ENCODE measurements at regions not wholly inside any gene's neighbourhood (a gene's known extent, or its start where the extent isn't known, plus 50 kb on each side); places are given as distances from the start of the nearest gene placed in this dataset.
"Not testable (repeated sequence)": the region's sequence is repeated elsewhere in the genome, so short reads cannot be mapped to it uniquely, and the experiment has no call there.

GRCh38 chr2:183665425-183665824 is 541.2 kb downstream of the NUP35 start:
- FAIRE-seq: no peak

DNA sequence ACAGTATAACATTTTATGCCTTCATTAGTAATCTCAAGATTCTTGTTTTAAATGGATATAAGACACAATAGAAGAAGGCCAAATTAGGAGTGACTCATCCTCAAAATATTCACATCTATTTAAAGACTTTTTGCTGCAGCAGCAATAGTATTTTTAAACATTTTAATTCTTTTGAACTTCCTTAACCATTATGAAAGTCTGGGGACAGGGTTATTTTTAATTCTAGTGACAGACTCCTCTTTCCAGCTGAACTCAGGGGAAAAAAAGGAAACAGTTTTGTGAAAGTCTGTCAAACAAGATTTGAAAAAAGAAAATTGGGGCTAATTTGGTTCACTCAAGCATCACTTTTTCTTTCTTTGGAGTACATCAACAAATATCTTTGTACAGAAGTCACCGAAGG is 541.8 kb downstream of the NUP35 start:
- no peak for FAIRE-seq

DNA sequence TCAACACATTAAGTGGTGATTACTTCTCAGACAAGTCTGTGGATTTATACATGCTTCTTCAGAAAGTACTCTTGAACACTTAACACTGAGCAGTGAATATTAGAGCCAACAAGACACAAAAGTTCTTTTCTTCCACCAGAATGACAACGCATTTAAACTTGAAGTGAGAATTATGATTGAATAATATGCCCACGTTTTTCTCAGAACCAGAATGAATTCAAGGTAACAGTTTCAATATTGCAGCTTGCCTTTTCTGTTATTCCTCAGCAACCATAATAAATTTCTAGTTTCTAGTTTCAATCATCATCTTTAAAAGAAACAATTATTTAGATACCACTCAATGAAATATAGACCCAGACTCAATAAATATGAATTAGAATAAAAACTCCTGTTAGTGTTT is 547.0 kb downstream of the NUP35 start:
- FAIRE-seq: no peak

DNA sequence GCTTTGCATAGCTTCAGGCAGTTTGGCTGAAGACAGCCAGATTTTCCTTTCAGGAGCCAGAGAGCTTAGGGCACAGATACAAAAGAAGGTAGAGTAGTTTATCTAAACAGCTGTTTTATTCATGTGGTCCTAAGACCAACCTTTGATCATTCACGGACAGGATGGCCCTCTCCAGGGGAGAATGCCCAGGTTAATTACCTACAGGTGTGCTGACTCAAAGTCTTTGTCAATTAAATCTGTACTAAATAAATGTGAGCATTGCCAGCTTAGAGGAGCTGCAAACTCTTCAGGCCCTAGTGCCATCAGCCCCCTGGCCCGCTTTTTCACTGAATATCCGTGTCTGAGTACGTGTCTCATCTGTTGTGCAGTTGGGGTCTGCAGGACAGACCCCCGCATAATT is 554.7 kb downstream of the NUP35 start:
- no peak for FAIRE-seq

DNA sequence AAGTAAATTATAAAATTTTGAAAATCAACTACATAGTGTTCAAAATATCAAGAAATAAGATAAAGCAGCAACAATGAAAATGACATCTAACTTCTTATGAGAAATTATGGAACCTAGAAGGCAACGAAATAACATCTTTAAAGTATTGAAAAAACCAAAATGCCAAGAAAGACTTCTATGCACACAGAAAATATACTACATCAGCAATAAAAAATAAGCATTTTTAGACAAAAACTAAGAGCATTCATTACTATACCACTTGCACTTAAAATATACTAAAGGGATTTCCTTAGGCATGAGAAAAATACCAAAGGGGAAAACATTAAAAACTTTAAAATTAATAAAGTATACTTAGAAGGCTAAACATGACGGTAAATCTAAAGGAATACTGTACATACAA is 556.3 kb downstream of the NUP35 start:
- no peak for FAIRE-seq

GRCh38 chr2:183684686-183685085 is 560.4 kb downstream of the NUP35 start:
- FAIRE-seq: peak; percentile 97

DNA sequence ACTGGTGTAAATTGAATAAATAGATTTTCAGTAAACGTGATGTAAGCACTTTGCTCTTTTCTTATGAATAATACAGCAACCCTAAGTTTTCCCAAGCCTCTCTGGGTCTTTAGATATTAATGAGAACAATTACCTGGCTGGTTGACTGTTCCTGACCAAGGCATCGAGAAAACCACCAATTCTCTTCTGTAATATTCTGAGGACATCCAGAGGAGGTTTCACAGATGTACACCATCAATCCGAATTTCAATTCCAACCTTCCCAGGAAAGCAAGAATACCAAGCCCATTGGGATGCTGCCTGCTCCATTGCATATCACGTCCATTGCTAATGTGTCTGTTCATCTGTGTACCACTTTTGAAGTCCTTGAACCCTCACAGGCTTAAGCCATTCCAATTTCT is 571.8 kb downstream of the NUP35 start:
- no peak for FAIRE-seq

GRCh38 chr2:183709829-183710228 is 585.6 kb downstream of the NUP35 start:
- no peak for FAIRE-seq

DNA sequence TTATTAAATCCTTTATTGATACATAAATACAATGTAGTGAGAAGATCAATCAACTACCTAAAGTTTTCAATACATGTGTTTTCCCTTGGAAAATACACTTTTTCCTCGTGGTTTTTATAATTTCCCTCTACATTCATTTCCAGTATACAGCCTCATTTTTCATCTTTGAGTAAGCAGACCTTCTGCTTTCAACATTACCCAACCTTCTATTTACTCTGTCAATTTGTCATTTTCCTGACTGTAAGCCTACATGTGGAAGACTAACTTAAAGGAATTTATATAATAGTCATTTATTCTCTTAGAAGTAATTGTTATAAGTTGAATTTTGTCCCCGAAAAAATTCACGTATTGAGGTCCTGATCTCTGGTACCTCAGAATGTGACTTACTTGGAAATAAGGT is 594.0 kb downstream of the NUP35 start:
- no peak for FAIRE-seq

- no peak for FAIRE-seq
These were observed 599.0 kb downstream of the NUP35 start for GRCh38 chr2:183723278-183723677.

- FAIRE-seq: no peak
These were observed 605.1 kb downstream of the NUP35 start for GRCh38 chr2:183729380-183729779.

DNA sequence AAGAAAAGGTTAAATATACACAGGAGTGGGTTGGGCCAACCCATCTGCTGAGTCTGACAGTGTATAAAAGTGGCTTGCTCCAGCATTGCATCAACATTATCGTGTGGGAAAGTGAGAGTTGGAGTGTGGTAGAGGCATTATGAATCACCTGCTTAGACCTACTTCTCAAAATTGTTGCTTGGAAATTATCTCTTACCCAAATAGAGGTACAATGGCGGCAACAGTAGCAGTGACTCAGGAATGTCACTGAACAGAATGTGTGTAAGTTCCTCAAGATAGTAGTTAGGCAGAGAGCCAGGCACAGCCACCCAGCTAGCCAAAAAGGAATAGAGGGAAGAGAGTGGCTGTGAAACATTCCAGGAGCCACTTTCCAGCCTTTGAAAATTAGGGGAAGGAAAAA is 616.0 kb downstream of the NUP35 start:
- no peak for FAIRE-seq

- no peak for FAIRE-seq
These were observed 628.3 kb downstream of the NUP35 start for GRCh38 chr2:183752571-183752970.

- no peak for FAIRE-seq
These were observed 634.8 kb downstream of the NUP35 start for GRCh38 chr2:183759033-183759432.

- no peak for FAIRE-seq
These were observed 649.5 kb downstream of the NUP35 start for GRCh38 chr2:183773775-183774174.

DNA sequence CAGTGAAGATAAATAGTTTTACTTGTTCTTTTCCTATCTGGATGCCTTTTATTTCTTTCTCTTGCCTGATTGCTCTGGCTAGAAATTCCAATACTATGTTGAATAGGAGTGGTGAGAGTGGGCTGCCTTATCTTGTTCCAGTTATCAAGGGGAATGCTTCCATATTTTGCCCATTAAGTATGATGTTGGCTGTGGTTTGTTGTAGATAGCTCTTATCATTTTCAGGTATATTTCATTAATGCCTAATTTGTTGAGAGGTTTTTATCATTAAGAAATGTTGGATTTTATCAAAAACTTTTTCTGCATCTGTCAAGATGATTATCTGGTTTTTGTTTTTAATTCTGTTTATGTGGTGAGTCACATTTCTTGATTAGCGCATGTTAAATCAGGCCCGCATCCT is 655.8 kb downstream of the NUP35 start:
- FAIRE-seq: no peak

- no peak for FAIRE-seq
These were observed 658.2 kb downstream of the NUP35 start for GRCh38 chr2:183782436-183782835.

DNA sequence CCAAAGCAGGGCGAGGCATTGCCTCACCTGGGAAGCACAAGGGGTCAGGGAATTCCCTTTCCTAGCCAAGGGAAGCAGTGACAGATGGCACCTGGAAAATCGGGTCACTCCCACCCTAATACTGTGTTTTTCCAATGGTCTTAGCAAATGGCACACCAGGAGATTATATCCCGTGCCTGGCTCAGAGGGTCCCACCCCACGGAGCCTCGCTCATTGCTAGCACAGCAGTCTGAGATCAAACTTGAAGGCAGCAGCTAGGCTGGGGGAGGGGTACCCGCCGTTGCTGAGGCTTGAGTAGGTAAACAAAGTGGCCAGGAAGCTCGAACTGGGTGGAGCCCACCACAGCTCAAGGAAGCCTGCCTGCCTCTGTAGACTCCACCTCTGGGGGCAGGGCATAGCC is 664.6 kb downstream of the NUP35 start:
- FAIRE-seq: not testable (repeated sequence)

DNA sequence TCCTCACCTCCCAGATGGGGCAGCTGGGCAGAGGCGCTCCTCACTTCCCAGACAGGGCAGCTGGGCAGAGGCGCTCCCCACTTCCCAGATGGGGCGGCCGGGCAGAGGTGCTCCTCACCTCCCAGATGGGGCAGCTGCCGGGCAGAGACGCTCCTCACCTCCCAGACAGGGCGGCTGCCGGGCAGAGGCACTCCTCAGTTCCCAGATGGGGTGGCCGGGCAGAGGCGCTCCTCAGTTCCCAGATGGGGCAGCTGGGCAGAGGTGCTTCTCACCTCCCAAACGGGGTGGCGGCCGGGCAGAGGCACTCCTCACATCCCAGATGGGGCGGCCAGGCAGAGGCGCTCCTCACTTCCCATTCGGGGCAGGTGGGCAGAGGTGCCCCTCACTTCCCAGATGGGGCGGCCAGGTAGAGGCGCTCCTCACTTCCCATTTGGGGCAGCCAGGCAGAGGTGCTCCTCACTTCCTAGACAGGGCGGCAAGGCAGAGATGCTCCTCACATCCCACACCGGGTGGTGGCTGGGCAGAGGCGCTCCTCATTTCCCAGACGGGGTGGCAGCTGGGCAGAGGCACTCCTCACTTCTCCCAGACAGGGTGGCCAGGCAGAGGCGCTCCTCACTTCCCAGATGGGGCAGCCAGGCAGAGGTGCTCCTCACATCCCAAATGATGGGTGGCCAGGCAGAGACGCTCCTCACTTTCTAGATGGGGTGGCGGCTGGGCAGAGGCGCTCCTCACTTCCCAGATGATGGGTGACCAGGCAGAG is 668.1 kb downstream of the NUP35 start:
- not testable (repeated sequence) for FAIRE-seq

DNA sequence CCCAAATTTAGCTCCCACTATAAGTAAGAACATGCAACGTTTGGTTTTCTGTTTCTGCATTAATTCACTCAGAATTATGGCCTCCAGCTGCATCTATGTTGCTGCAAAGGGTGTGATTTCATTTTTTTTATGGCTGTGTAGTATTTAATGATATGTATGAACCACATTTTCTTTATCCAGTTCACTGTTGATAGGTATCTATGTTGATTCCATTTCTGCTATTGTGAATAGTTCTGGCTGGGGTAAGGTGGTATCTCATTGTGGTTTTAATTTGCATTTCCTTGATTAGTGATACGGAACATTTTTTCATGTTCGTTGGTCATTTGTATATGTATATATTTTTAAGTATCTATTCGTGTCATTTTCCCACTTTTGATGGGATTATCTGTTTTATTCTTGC is 674.3 kb downstream of the NUP35 start:
- no peak for FAIRE-seq

GRCh38 chr2:183799761-183800160 is 675.5 kb downstream of the NUP35 start:
- no peak for FAIRE-seq

- FAIRE-seq: no peak
These were observed 679.4 kb downstream of the NUP35 start for GRCh38 chr2:183803596-183803995.

GRCh38 chr2:183807870-183808269 is 683.6 kb downstream of the NUP35 start:
- no peak for FAIRE-seq

DNA sequence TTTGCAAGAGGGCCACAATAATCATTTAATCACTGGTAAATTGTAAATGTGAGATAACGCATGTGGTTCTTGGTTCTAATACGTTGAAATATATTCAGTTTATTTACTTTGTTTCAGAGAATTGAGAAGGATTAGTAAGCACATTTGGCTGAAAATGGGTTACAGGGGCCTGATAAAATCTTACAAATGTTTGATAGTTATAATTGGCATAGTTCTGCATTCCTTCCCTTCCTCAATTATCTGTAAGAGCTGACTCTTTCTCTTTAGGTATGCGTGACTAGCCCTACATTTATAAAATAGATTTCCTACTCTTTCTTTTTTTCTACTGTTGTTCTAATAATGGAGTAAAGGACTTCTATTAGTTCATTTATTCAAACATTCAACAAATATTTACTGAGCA is 685.2 kb downstream of the NUP35 start:
- FAIRE-seq: no peak

DNA sequence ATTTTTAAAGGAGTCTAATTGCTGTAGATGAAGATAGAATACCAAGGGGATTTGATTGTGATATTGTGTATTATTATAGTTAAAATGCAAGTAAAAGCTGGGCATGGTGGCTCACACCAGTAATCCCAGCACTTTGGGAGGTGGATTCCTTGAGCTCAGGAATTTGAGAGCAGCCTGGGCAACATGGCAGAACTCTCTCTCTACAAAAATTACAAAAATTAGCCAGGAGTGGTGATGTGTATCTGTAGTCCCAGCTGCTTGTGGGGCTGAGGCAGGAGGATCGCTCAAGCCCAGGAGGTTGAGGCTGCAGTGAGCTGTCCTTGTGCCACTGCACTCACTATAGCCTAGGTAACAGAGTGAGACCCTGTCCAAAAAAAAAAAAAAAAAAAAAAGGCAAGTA is 687.0 kb downstream of the NUP35 start:
- no peak for FAIRE-seq

All from A204.1 (cell line).